ENCODE measurements at regions not wholly inside any gene's neighbourhood (a gene's known extent, or its start where the extent isn't known, plus 50 kb on each side); places are given as distances from the start of the nearest gene placed in this dataset.

- H3K36me3 ChIP-seq (ENCODE audit: control insufficient read depth in 2 of 2, extremely low read depth in 1 of 2, insufficient read depth in 2 of 2, low read length in 2 of 2), result no peaks in the 10 kb centered on the region
- FAIRE-seq, result no peak
- no peak for DNase-seq (ENCODE audit: low read depth, low spot score)
- no peaks in the 10 kb centered on the region for H3K79me2 ChIP-seq (ENCODE audit: control insufficient read depth, insufficient read depth, low read length)
- no peaks in the 10 kb centered on the region for H3K27me3 ChIP-seq (ENCODE audit: control insufficient read depth, extremely low read depth, insufficient read depth, low read length)
- no peaks in the 10 kb centered on the region for H3K9me3 ChIP-seq (ENCODE audit: control insufficient read depth, low read depth, low read length)
- no peak overlapping the region for H3K27ac ChIP-seq (ENCODE audit: control insufficient read depth, insufficient read depth, low read length)
- H2AFZ ChIP-seq (ENCODE audit: control insufficient read depth, low read length), result no peak overlapping the region
- no peaks in the 10 kb centered on the region for H3K9me1 ChIP-seq (ENCODE audit: control insufficient read depth, extremely low read depth, insufficient read depth, low read length)
- H3K4me1 ChIP-seq (ENCODE audit: control insufficient read depth, extremely low read depth, insufficient read depth, low read length), result no peaks in the 10 kb centered on the region
- TF ChIP-seq EZH2 (IDR thresholded peaks at IDR 0.05; ENCODE audit: low read length) (no peak), CTCF (optimal IDR thresholded peaks at IDR 0.05 in 1 of 3, IDR thresholded peaks at IDR 0.05 in 1 of 3, conservative IDR thresholded peaks at IDR 0.05 in 1 of 3; ENCODE audit: extremely low read depth in 1 of 3, insufficient read depth in 2 of 3, low read length in 3 of 3) (no peak)
- H3K4me2 ChIP-seq (ENCODE audit: control insufficient read depth, extremely low read depth, insufficient read depth, low read depth, low read length), result no peak overlapping the region
- dilution Hi-C loops (cut with MboI; ENCODE audit: extremely low pct_ligation_motif_present, low sequenced_read_pairs), result no loop called here
- no peak overlapping the region for H3K9ac ChIP-seq (ENCODE audit: control insufficient read depth, extremely low read depth, insufficient read depth, low read length)
- H4K20me1 ChIP-seq (ENCODE audit: control insufficient read depth, extremely low read depth, insufficient read depth, low read length), result no peaks in the 10 kb centered on the region
- no peak overlapping the region for H3K4me3 ChIP-seq (ENCODE audit: control insufficient read depth in 2 of 3, extremely low read depth in 1 of 3, insufficient read depth in 2 of 3, low read depth in 1 of 3, low read length in 3 of 3)
Observed at GRCh38 chr18:22082408-22082807, 87.0 kb upstream of the GATA6 start.

GRCh38 chr18:22084547-22084946 is 84.8 kb upstream of the GATA6 start:
- FAIRE-seq (no peak), DNase-seq (ENCODE audit: low read depth, low spot score) (no peak)
- H3K27me3 ChIP-seq (ENCODE audit: control insufficient read depth, extremely low read depth, insufficient read depth, low read length), result peaks cover 5% of the 10 kb centered on the region
- H3K9me1 ChIP-seq (ENCODE audit: control insufficient read depth, extremely low read depth, insufficient read depth, low read length), result no peaks in the 10 kb centered on the region
- H3K4me1 ChIP-seq (ENCODE audit: control insufficient read depth, extremely low read depth, insufficient read depth, low read length), result no peaks in the 10 kb centered on the region
- TF ChIP-seq CTCF (optimal IDR thresholded peaks at IDR 0.05 in 1 of 3, IDR thresholded peaks at IDR 0.05 in 1 of 3, conservative IDR thresholded peaks at IDR 0.05 in 1 of 3; ENCODE audit: extremely low read depth in 1 of 3, insufficient read depth in 2 of 3, low read length in 3 of 3) (no peak), EZH2 (IDR thresholded peaks at IDR 0.05; ENCODE audit: low read length) (no peak)
- H3K4me2 ChIP-seq (ENCODE audit: control insufficient read depth, extremely low read depth, insufficient read depth, low read depth, low read length), result no peak overlapping the region
- H3K27ac ChIP-seq (ENCODE audit: control insufficient read depth, insufficient read depth, low read length), result no peak overlapping the region
- no peaks in the 10 kb centered on the region for H3K79me2 ChIP-seq (ENCODE audit: control insufficient read depth, insufficient read depth, low read length)
- no peak overlapping the region for H2AFZ ChIP-seq (ENCODE audit: control insufficient read depth, low read length)
- no peaks in the 10 kb centered on the region for H4K20me1 ChIP-seq (ENCODE audit: control insufficient read depth, extremely low read depth, insufficient read depth, low read length)
- dilution Hi-C loops (cut with MboI; ENCODE audit: extremely low pct_ligation_motif_present, low sequenced_read_pairs), result no loop called here
- no peaks in the 10 kb centered on the region for H3K36me3 ChIP-seq (ENCODE audit: control insufficient read depth in 2 of 2, extremely low read depth in 1 of 2, insufficient read depth in 2 of 2, low read length in 2 of 2)
- no peak overlapping the region for H3K9ac ChIP-seq (ENCODE audit: control insufficient read depth, extremely low read depth, insufficient read depth, low read length)
- no peaks in the 10 kb centered on the region for H3K9me3 ChIP-seq (ENCODE audit: control insufficient read depth, low read depth, low read length)
- H3K4me3 ChIP-seq (ENCODE audit: control insufficient read depth in 2 of 3, extremely low read depth in 1 of 3, insufficient read depth in 2 of 3, low read depth in 1 of 3, low read length in 3 of 3), result no peak overlapping the region

All from keratinocyte (primary cell).